ENCODE measurements at regions not wholly inside any gene's neighbourhood (a gene's known extent, or its start where the extent isn't known, plus 50 kb on each side); places are given as distances from the start of the nearest gene placed in this dataset.

DNA sequence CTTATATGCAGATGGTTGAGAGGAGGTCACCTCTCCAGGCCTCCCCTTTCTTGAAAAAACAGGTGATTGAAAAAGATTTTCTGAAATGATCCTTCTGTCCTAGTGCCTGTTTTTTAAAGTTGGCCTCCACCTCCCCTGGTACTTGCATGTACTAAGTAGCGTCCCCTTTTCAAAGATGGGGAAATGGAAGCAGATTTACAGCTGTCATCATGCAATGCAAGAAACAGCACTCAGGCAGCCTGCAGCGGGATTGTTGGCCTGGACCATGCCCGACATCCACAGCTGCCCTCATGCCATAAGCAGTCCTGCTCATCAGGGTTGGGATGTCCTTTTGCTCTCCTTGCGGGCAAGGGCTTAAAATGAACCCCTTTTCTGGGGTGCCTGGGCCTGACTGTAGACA lies 127.2 kb upstream of the MGMT start:
- Histone ChIP-seq H3K79me2 (no peaks in the 10 kb centered on the region), H3K4me2 (ENCODE audit: low read length) (no peak overlapping the region), H3K27me3 (ENCODE audit: control insufficient read depth, insufficient read depth, low read length) (no peaks in the 10 kb centered on the region), H3K4me1 (no peaks in the 10 kb centered on the region), H3K27ac (no peak overlapping the region), H3K9ac (no peak overlapping the region), H3K36me3 (ENCODE audit: control insufficient read depth, insufficient read depth, low read length) (no peaks in the 10 kb centered on the region), H3K9me3 (ENCODE audit: control insufficient read depth, low read length) (no peaks in the 10 kb centered on the region), H2AFZ (no peak overlapping the region), H3K4me3 (ENCODE audit: low read depth, low read length) (no peak overlapping the region)
- TF ChIP-seq, protein P1, sequence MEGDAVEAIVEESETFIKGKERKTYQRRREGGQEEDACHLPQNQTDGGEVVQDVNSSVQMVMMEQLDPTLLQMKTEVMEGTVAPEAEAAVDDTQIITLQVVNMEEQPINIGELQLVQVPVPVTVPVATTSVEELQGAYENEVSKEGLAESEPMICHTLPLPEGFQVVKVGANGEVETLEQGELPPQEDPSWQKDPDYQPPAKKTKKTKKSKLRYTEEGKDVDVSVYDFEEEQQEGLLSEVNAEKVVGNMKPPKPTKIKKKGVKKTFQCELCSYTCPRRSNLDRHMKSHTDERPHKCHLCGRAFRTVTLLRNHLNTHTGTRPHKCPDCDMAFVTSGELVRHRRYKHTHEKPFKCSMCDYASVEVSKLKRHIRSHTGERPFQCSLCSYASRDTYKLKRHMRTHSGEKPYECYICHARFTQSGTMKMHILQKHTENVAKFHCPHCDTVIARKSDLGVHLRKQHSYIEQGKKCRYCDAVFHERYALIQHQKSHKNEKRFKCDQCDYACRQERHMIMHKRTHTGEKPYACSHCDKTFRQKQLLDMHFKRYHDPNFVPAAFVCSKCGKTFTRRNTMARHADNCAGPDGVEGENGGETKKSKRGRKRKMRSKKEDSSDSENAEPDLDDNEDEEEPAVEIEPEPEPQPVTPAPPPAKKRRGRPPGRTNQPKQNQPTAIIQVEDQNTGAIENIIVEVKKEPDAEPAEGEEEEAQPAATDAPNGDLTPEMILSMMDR (IDR thresholded peaks at IDR 0.05) = no peak

DNA sequence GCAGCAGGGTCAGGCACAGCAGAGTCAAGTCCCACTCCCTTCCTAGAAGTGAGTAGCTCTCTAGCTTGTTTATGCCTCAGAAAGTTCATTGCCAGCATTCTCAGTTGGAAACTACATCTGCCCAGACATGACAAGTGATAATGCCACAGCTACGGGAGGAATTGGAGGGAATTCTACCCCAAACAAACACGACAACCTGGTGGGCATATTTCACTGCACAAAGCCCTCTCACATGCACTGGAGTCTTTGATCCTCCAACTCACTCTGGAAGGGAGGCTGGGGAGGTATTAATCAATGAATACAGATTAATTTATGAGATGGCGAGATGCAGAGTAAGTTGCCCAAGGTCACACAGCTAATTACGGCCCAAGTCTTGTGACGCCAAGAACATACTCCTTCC lies 126.0 kb upstream of the MGMT start:
- TF ChIP-seq, protein P1 (IDR thresholded peaks at IDR 0.05) = no peak
- Histone ChIP-seq H2AFZ (no peak overlapping the region), H3K27me3 (ENCODE audit: control insufficient read depth, insufficient read depth, low read length) (no peaks in the 10 kb centered on the region), H3K4me2 (ENCODE audit: low read length) (no peak overlapping the region), H3K27ac (no peak overlapping the region), H3K79me2 (no peaks in the 10 kb centered on the region), H3K9me3 (ENCODE audit: control insufficient read depth, low read length) (no peaks in the 10 kb centered on the region), H3K36me3 (ENCODE audit: control insufficient read depth, insufficient read depth, low read length) (no peaks in the 10 kb centered on the region), H3K4me1 (no peaks in the 10 kb centered on the region), H3K9ac (no peak overlapping the region), H3K4me3 (ENCODE audit: low read depth, low read length) (no peak overlapping the region)

DNA sequence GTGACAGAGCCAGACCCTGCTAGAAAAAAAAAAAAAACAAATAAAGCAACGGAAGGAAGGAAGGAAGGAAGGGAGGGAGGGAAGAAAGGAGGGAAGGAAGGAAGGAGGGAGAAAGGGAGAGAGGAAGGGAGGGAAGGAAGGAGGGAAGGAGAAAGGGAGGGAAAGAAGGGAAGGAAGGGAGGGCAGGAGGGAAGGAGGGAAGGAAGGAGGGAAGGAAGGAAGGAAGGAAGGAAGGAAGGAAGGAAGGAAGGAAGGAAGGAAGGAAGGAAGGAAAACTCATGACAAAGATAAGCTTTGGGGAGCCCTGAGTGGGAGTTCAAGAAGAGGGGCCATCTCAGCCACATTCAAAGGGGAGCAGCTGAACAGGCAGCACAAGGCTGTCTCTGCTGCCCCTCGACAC lies 124.7 kb upstream of the MGMT start:
- Histone ChIP-seq H3K4me2 (ENCODE audit: low read length) (no peak overlapping the region), H3K4me1 (no peaks in the 10 kb centered on the region), H3K9ac (no peak overlapping the region), H3K27me3 (ENCODE audit: control insufficient read depth, insufficient read depth, low read length) (no peaks in the 10 kb centered on the region), H3K36me3 (ENCODE audit: control insufficient read depth, insufficient read depth, low read length) (no peaks in the 10 kb centered on the region), H3K79me2 (no peaks in the 10 kb centered on the region), H2AFZ (no peak overlapping the region), H3K9me3 (ENCODE audit: control insufficient read depth, low read length) (no peaks in the 10 kb centered on the region), H3K4me3 (ENCODE audit: low read depth, low read length) (no peak overlapping the region), H3K27ac (no peak overlapping the region)
- TF ChIP-seq, protein P1 (IDR thresholded peaks at IDR 0.05) = no peak

DNA sequence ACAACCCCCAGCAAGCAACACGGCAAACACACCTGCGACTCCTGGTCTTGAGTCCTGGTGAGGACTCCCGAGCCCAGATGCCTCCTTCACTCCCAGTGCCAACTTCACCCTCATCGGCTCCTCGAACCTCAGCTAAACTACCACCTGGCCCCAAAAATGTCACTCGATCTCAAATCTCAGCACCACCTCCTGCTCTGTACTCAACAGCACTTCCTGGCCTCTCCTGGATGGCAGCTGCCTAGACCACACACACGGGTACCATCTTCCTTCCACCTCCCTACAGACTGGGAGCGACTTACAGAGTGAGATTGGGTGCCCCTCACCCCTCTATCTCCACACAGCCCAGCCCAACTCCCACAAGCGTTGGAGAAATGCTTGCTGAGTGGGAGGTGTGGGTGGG lies 123.9 kb upstream of the MGMT start:
- H3K9me3 ChIP-seq (ENCODE audit: control insufficient read depth, low read length) = no peaks in the 10 kb centered on the region
- TF ChIP-seq, protein P1 (IDR thresholded peaks at IDR 0.05) = no peak
- no peaks in the 10 kb centered on the region for H3K4me1 ChIP-seq

DNA sequence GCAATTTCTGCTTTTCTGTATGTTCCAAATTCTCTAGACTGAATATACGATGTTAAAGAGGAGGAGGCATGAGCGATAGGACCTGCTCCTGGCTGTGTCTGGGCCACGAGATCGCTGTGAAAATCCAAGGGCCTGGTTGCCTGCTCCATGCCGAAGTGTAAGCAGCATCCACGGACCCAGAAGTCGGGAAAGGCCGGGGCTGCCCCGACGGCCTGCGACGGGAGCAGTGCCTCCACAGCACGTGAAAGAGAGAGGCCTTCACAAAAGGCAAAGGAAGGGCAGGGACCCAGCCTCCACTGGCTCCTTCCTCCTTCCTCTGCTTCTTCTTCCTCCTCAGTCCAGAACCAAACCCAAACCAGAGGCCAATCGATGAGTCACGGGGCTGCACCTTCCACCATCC lies 122.9 kb upstream of the MGMT start:
- no peaks in the 10 kb centered on the region for H3K79me2 ChIP-seq
- H3K27me3 ChIP-seq (ENCODE audit: control insufficient read depth, insufficient read depth, low read length) = no peaks in the 10 kb centered on the region
- no peak overlapping the region for H2AFZ ChIP-seq
- no peaks in the 10 kb centered on the region for H3K4me1 ChIP-seq
- H3K9me3 ChIP-seq (ENCODE audit: control insufficient read depth, low read length) = no peaks in the 10 kb centered on the region
- no peak overlapping the region for H3K27ac ChIP-seq
- no peaks in the 10 kb centered on the region for H3K36me3 ChIP-seq (ENCODE audit: control insufficient read depth, insufficient read depth, low read length)
- no peak overlapping the region for H3K4me3 ChIP-seq (ENCODE audit: low read depth, low read length)
- TF ChIP-seq, protein P1 (IDR thresholded peaks at IDR 0.05) = no peak
- H3K9ac ChIP-seq = no peak overlapping the region
- no peak overlapping the region for H3K4me2 ChIP-seq (ENCODE audit: low read length)

More for the DNA sequence above, 123.9 kb upstream of the MGMT start:
- Histone ChIP-seq H2AFZ (no peak overlapping the region), H3K27me3 (ENCODE audit: control insufficient read depth, insufficient read depth, low read length) (no peaks in the 10 kb centered on the region), H3K36me3 (ENCODE audit: control insufficient read depth, insufficient read depth, low read length) (no peaks in the 10 kb centered on the region), H3K9ac (no peak overlapping the region), H3K27ac (no peak overlapping the region), H3K4me2 (ENCODE audit: low read length) (no peak overlapping the region), H3K79me2 (no peaks in the 10 kb centered on the region), H3K4me3 (ENCODE audit: low read depth, low read length) (no peak overlapping the region)

Measured in parathyroid adenoma (tissue), 2 donors.